ENCODE measurements at regions not wholly inside any gene's neighbourhood (a gene's known extent, or its start where the extent isn't known, plus 50 kb on each side); places are given as distances from the start of the nearest gene placed in this dataset.

DNA sequence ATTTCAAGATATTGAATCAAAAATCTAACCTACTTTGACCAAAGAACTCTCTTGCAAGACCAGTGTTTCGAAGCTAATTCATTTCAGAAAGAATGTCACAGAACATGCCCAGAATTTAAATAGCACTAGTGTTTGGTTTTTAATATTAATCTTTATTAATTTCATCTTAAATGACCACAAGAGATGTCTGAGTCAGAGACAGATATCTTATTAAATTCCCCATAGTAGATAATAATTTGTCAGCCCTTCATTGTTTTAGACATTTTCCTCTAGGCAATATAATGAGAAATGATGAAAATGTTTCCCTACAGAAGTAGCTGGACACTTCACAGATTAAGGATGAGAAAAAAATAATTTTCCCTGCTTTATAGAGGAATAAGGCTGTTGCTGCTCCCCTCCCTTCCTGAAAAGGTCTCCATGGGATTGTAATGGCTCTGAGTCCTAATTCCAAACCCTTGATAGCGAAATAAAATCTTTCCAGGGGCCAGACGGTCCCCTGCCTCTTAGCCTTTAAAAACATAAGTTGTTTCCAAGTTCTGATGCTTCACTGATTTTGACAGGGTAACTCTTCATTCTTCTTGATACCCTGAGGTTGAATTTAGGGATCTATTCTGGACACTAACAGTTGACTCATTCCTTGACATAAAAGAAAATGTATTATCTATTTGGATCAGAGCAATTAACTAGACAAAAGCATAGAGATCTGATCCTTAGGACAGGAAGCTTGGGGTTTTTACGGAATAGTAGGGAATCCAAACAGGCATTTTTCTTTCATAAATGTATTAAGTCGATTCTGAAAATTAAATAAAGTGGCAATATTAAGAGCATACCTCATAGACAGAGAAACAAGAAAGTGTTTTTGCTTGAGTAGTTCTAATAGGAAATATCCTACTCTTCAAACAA is 820.8 kb downstream of the BRINP3 start (continued):
- TF ChIP-seq ZNF8 (CRISPR knock-in tag; IDR thresholded peaks at IDR 0.05) = no peak
- TF ChIP-seq ZC3H10 (CRISPR knock-in tag; IDR thresholded peaks at IDR 0.05) = peak; percentile 99

DNA sequence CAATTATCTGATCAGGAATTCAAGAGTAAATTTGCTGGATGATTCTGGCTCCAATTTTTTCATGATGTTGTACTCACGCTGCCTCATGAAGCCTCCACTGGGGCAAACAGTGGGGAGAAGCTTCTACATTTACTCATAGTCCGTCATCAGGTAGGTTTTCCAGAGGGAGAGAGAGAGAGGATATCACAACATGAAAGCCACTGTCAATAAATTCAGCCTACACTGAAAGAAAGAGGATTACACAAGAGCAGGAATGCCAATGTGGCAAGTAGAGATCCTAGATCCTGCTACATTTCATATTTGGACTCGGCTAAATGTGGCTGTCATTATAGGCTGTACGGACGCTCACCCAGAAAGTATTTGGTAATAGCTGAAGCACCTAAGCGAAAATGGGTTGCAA is 819.9 kb downstream of the BRINP3 start:
- TF ChIP-seq CSDC2 (CRISPR knock-in tag; IDR thresholded peaks at IDR 0.05) = no peak
- TF ChIP-seq, protein P1, sequence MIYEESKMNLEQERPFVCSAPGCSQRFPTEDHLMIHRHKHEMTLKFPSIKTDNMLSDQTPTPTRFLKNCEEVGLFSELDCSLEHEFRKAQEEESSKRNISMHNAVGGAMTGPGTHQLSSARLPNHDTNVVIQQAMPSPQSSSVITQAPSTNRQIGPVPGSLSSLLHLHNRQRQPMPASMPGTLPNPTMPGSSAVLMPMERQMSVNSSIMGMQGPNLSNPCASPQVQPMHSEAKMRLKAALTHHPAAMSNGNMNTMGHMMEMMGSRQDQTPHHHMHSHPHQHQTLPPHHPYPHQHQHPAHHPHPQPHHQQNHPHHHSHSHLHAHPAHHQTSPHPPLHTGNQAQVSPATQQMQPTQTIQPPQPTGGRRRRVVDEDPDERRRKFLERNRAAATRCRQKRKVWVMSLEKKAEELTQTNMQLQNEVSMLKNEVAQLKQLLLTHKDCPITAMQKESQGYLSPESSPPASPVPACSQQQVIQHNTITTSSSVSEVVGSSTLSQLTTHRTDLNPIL (CRISPR knock-in tag; IDR thresholded peaks at IDR 0.05; ENCODE audit: low read depth) = no peak
- TF ChIP-seq, protein P2, sequence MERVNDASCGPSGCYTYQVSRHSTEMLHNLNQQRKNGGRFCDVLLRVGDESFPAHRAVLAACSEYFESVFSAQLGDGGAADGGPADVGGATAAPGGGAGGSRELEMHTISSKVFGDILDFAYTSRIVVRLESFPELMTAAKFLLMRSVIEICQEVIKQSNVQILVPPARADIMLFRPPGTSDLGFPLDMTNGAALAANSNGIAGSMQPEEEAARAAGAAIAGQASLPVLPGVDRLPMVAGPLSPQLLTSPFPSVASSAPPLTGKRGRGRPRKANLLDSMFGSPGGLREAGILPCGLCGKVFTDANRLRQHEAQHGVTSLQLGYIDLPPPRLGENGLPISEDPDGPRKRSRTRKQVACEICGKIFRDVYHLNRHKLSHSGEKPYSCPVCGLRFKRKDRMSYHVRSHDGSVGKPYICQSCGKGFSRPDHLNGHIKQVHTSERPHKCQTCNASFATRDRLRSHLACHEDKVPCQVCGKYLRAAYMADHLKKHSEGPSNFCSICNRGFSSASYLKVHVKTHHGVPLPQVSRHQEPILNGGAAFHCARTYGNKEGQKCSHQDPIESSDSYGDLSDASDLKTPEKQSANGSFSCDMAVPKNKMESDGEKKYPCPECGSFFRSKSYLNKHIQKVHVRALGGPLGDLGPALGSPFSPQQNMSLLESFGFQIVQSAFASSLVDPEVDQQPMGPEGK (CRISPR knock-in tag; IDR thresholded peaks at IDR 0.05; ENCODE audit: borderline replicate concordance) = no peak
- TF ChIP-seq SNAI2 (CRISPR knock-in tag; IDR thresholded peaks at IDR 0.05) = no peak
- no peak for TF ChIP-seq GLIS3 (CRISPR knock-in tag; IDR thresholded peaks at IDR 0.05)
- no peak for TF ChIP-seq ZFP3 (CRISPR knock-in tag; IDR thresholded peaks at IDR 0.05)
- no peak for TF ChIP-seq PPARA (CRISPR knock-in tag; IDR thresholded peaks at IDR 0.05; ENCODE audit: borderline replicate concordance)
- TF ChIP-seq RARB (CRISPR knock-in tag; IDR thresholded peaks at IDR 0.05) = no peak
- no peak for TF ChIP-seq ISL1 (CRISPR knock-in tag; IDR thresholded peaks at IDR 0.05)
- no peak for TF ChIP-seq ZNF565 (CRISPR knock-in tag; conservative IDR thresholded peaks at IDR 0.05; ENCODE audit: low read depth)
- TF ChIP-seq, protein P3, sequence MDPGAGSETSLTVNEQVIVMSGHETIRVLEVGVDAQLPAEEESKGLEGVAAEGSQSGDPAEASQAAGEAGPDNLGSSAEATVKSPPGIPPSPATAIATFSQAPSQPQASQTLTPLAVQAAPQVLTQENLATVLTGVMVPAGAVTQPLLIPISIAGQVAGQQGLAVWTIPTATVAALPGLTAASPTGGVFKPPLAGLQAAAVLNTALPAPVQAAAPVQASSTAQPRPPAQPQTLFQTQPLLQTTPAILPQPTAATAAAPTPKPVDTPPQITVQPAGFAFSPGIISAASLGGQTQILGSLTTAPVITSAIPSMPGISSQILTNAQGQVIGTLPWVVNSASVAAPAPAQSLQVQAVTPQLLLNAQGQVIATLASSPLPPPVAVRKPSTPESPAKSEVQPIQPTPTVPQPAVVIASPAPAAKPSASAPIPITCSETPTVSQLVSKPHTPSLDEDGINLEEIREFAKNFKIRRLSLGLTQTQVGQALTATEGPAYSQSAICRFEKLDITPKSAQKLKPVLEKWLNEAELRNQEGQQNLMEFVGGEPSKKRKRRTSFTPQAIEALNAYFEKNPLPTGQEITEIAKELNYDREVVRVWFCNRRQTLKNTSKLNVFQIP (CRISPR knock-in tag; IDR thresholded peaks at IDR 0.05; ENCODE audit: borderline replicate concordance, low read depth) = no peak
- peak; percentile 77 for ATAC-seq

DNA sequence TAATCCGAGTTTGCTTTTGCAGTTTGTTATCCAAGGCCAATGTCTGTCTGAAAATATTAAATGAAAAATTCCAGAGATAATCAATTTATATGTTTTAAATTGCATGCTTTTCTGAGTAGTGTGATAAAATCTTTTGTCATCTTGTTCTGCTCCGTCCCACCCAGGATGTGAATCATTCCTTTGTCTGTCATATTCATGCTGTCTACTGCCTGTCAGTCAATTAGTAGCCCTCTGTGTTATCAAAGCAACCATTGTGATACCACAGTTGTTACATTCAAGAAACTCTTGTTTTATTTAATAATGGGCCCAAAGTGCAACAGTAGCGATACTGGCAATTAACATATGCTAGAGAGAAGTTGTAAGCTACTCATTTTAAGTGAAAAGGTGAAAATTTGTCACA is 819.3 kb downstream of the BRINP3 start:
- TF ChIP-seq ZFP30 (CRISPR knock-in tag; IDR thresholded peaks at IDR 0.05) (no peak), OSR1 (CRISPR knock-in tag; IDR thresholded peaks at IDR 0.05) (no peak), ZNF8 (CRISPR knock-in tag; IDR thresholded peaks at IDR 0.05) (no peak), TOX (CRISPR knock-in tag; IDR thresholded peaks at IDR 0.05; ENCODE audit: borderline replicate concordance) (no peak), ISL1 (CRISPR knock-in tag; IDR thresholded peaks at IDR 0.05) (no peak; the same call in 1 of the 2 replicates), ZNF565 (CRISPR knock-in tag; conservative IDR thresholded peaks at IDR 0.05; ENCODE audit: low read depth) (no peak), GLIS3 (CRISPR knock-in tag; IDR thresholded peaks at IDR 0.05) (no peak), BACH2 (CRISPR knock-in tag; IDR thresholded peaks at IDR 0.05; ENCODE audit: borderline replicate concordance) (no peak)
- TF ChIP-seq, protein P4, sequence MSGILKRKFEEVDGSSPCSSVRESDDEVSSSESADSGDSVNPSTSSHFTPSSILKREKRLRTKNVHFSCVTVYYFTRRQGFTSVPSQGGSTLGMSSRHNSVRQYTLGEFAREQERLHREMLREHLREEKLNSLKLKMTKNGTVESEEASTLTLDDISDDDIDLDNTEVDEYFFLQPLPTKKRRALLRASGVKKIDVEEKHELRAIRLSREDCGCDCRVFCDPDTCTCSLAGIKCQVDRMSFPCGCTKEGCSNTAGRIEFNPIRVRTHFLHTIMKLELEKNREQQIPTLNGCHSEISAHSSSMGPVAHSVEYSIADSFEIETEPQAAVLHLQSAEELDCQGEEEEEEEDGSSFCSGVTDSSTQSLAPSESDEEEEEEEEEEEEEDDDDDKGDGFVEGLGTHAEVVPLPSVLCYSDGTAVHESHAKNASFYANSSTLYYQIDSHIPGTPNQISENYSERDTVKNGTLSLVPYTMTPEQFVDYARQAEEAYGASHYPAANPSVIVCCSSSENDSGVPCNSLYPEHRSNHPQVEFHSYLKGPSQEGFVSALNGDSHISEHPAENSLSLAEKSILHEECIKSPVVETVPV (CRISPR knock-in tag; IDR thresholded peaks at IDR 0.05) = no peak
- TF ChIP-seq, protein P3 (CRISPR knock-in tag; IDR thresholded peaks at IDR 0.05; ENCODE audit: borderline replicate concordance, low read depth) = no peak
- TF ChIP-seq, protein P5, sequence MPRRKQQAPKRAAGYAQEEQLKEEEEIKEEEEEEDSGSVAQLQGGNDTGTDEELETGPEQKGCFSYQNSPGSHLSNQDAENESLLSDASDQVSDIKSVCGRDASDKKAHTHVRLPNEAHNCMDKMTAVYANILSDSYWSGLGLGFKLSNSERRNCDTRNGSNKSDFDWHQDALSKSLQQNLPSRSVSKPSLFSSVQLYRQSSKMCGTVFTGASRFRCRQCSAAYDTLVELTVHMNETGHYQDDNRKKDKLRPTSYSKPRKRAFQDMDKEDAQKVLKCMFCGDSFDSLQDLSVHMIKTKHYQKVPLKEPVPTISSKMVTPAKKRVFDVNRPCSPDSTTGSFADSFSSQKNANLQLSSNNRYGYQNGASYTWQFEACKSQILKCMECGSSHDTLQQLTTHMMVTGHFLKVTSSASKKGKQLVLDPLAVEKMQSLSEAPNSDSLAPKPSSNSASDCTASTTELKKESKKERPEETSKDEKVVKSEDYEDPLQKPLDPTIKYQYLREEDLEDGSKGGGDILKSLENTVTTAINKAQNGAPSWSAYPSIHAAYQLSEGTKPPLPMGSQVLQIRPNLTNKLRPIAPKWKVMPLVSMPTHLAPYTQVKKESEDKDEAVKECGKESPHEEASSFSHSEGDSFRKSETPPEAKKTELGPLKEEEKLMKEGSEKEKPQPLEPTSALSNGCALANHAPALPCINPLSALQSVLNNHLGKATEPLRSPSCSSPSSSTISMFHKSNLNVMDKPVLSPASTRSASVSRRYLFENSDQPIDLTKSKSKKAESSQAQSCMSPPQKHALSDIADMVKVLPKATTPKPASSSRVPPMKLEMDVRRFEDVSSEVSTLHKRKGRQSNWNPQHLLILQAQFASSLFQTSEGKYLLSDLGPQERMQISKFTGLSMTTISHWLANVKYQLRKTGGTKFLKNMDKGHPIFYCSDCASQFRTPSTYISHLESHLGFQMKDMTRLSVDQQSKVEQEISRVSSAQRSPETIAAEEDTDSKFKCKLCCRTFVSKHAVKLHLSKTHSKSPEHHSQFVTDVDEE (CRISPR knock-in tag; IDR thresholded peaks at IDR 0.05) = no peak
- TF ChIP-seq, protein P2 (CRISPR knock-in tag; IDR thresholded peaks at IDR 0.05; ENCODE audit: borderline replicate concordance) = no peak
- ATAC-seq = peak; percentile 20

All from SK-N-SH treated with all-trans-retinoic acid at 6 μM for 48 hours (cell line).